WTC11 (cell line): ENCODE measurements at regions not wholly inside any gene's neighbourhood (a gene's known extent, or its start where the extent isn't known, plus 50 kb on each side); places are given as distances from the start of the nearest gene placed in this dataset.

Source experiments
- ATAC-seq: fragments of 200-7000 bp; cut with Tn5 transposase; 2 replicates; pipeline ENCODE4 v1.10.0; 2021; ENCODE audit warnings: mild to moderate bottlenecking, moderate library complexity
- CTCF ChIA-PET: fragments of 300-600 bp; sonication (Branson Sonifier 250); formaldehyde crosslinking; loops from one replicate; lab custom pipeline; 2021; ENCODE audit warnings: antibody characterized with exemption; lab: Charles Lee
- POLR2A ChIA-PET: fragments of 350-600 bp; sonication (Branson Sonifier 250); formaldehyde crosslinking; loops from one replicate; lab custom pipeline; 2021; ENCODE audit warnings: antibody characterized with exemption; lab: Charles Lee
- DNase-seq: peaks from one replicate; pipeline ENCODE4 v3.0.0; 2021; ENCODE audit warnings: low spot score
- H3K27ac Mint-ChIP-seq: 2 replicates; pipeline ENCODE4 v1.8.0; 2021; ENCODE audit warnings: mixed read lengths
- H3K27me3 Mint-ChIP-seq: 2 replicates; pipeline ENCODE4 v1.8.0; 2021; ENCODE audit warnings: low read depth, mild to moderate bottlenecking, moderate library complexity, mixed read lengths
- H3K36me3 Mint-ChIP-seq: 2 replicates; pipeline ENCODE4 v1.8.0; 2021; ENCODE audit warnings: mixed read lengths
- H3K4me1 Mint-ChIP-seq: 2 replicates; pipeline ENCODE4 v1.8.0; 2022; ENCODE audit warnings: mixed read lengths
- H3K4me3 Mint-ChIP-seq: 2 replicates; pipeline ENCODE4 v1.8.0; 2021; ENCODE audit warnings: mild to moderate bottlenecking, moderate library complexity, mixed read lengths
- H3K9me3 Mint-ChIP-seq: 2 replicates; pipeline ENCODE4 v1.8.0; 2021; ENCODE audit warnings: mixed read lengths
- AFF4 ChIP-seq: sonication (generic); formaldehyde crosslinking; IDR thresholded peaks from 2 replicates; pipeline ENCODE4 v1.8.1; 2023; ENCODE audit warnings: mild to moderate bottlenecking, missing genetic modification reagents, borderline replicate concordance
- ATF3 ChIP-seq: sonication (generic); formaldehyde crosslinking; conservative IDR thresholded peaks from 2 replicates; pipeline ENCODE4 v1.8.1; 2022; ENCODE audit warnings: mild to moderate bottlenecking, missing genetic modification reagents
- CTCF ChIP-seq: fragments of 200-600 bp; IDR thresholded peaks from 2 replicates; pipeline ENCODE4 v1.8.0; 2022; ENCODE audit warnings: antibody characterized with exemption
- E2F1 ChIP-seq: sonication (generic); formaldehyde crosslinking; IDR thresholded peaks from 2 replicates; pipeline ENCODE4 v1.8.0; 2022; ENCODE audit warnings: mild to moderate bottlenecking, missing genetic modification reagents
- FOXJ3 ChIP-seq: sonication (generic); formaldehyde crosslinking; IDR thresholded peaks from 2 replicates; pipeline ENCODE4 v1.9.0; 2021; ENCODE audit warnings: missing genetic modification reagents, mild to moderate bottlenecking, borderline replicate concordance
- FOXP1 ChIP-seq: sonication (generic); formaldehyde crosslinking; IDR thresholded peaks from 2 replicates; pipeline ENCODE4 v1.8.0; 2022; ENCODE audit warnings: missing genetic modification reagents, mild to moderate bottlenecking, moderate library complexity, borderline replicate concordance
- GTF2I ChIP-seq: fragments of 250-450 bp; sonication (Bioruptor Pico); conservative IDR thresholded peaks from 2 replicates; pipeline ENCODE4 v1.4.0; 2021; ENCODE audit warnings: mild to moderate bottlenecking
- HMGA2 ChIP-seq: fragments of 250-450 bp; sonication (Bioruptor Pico); IDR thresholded peaks from 2 replicates; pipeline ENCODE4 v1.4.0; 2021; ENCODE audit warnings: mild to moderate bottlenecking, moderate library complexity
- JUN ChIP-seq: sonication (generic); formaldehyde crosslinking; IDR thresholded peaks from 2 replicates; pipeline ENCODE4 v1.8.0; 2023; ENCODE audit warnings: mild to moderate bottlenecking, missing genetic modification reagents
- KAT7 ChIP-seq: sonication (generic); formaldehyde crosslinking; IDR thresholded peaks from 2 replicates; pipeline ENCODE4 v1.8.1; 2023; ENCODE audit warnings: missing genetic modification reagents, mild to moderate bottlenecking, borderline replicate concordance
- MYBL2 ChIP-seq: sonication (generic); formaldehyde crosslinking; IDR thresholded peaks from 2 replicates; pipeline ENCODE4 v1.8.1; 2023; ENCODE audit warnings: mild to moderate bottlenecking, moderate library complexity, missing genetic modification reagents
- RELA ChIP-seq: sonication (generic); formaldehyde crosslinking; IDR thresholded peaks from 2 replicates; pipeline ENCODE4 v1.8.1; 2022; ENCODE audit warnings: missing genetic modification reagents, mild to moderate bottlenecking, borderline replicate concordance
- RORB ChIP-seq: fragments of 250-450 bp; sonication (Bioruptor Pico); IDR thresholded peaks from 2 replicates; pipeline ENCODE4 v1.9.0; 2021; ENCODE audit warnings: mild to moderate bottlenecking
- SMAD3 ChIP-seq: sonication (generic); formaldehyde crosslinking; IDR thresholded peaks from 2 replicates; pipeline ENCODE4 v1.8.0; 2022; ENCODE audit warnings: missing genetic modification reagents, mild to moderate bottlenecking, borderline replicate concordance
- ZBTB43 ChIP-seq: sonication (generic); formaldehyde crosslinking; IDR thresholded peaks from 2 replicates; pipeline ENCODE4 v1.8.1; 2023; ENCODE audit warnings: mild to moderate bottlenecking, missing genetic modification reagents
- ZMAT4 ChIP-seq: fragments of 250-450 bp; sonication (Bioruptor Pico); IDR thresholded peaks from 2 replicates; pipeline ENCODE4 v1.9.0; 2021; ENCODE audit warnings: mild to moderate bottlenecking
- ZNF396 ChIP-seq: fragments of 250-450 bp; sonication (Bioruptor Pico); IDR thresholded peaks from 2 replicates; pipeline ENCODE4 v1.8.0; 2021; ENCODE audit warnings: mild to moderate bottlenecking, moderate library complexity, borderline replicate concordance
- ZNF416 ChIP-seq: fragments of 250-450 bp; sonication (Bioruptor Pico); IDR thresholded peaks from 2 replicates; pipeline ENCODE4 v1.9.0; 2021; ENCODE audit warnings: mild to moderate bottlenecking, inconsistent platforms
- ZNF423 ChIP-seq: fragments of 250-450 bp; sonication (Bioruptor Pico); IDR thresholded peaks from 2 replicates; pipeline ENCODE4 v2.1.2; 2022; ENCODE audit warnings: mild to moderate bottlenecking, moderate library complexity
- ZNF532 ChIP-seq: fragments of 250-450 bp; sonication (Bioruptor Pico); IDR thresholded peaks from 2 replicates; pipeline ENCODE4 v1.9.0; 2021; ENCODE audit warnings: mild to moderate bottlenecking, borderline replicate concordance
- ZNF671 ChIP-seq: fragments of 250-450 bp; sonication (Bioruptor Pico); IDR thresholded peaks from 2 replicates; pipeline ENCODE4 v1.8.0; 2021; ENCODE audit warnings: mild to moderate bottlenecking

- TF ChIP-seq ZNF532 (CRISPR knock-in tag): no peak
These were observed 89.9 kb upstream of the RALGAPA2 start (continued) for GRCh38 chr20:20802328-20802727.

GRCh38 chr20:20799716-20800312 lies 87.4 kb upstream of the RALGAPA2 start:
- H3K4me1 Mint-ChIP-seq: peaks cover 3% of the 10 kb centered on the region; the same call in 1 of the 2 replicates

More at GRCh38 chr20:20799716-20800312, 87.4 kb upstream of the RALGAPA2 start:
- DNase-seq (no peak), ATAC-seq (no peak)
- CTCF ChIA-PET: no interaction called here
- Mint-ChIP-seq H3K27me3 (no peaks in the 10 kb centered on the region), H3K27ac (no peak overlapping the region), H3K4me3 (no peak overlapping the region), H3K36me3 (no peaks in the 10 kb centered on the region), H3K9me3 (peaks cover 6% of the 10 kb centered on the region)
- TF ChIP-seq FOXJ3 (no peak), FOXP1 (CRISPR knock-in tag) (no peak), ATF3 (no peak), HMGA2 (no peak), ZNF416 (no peak), ZBTB43 (CRISPR knock-in tag) (no peak), CTCF (no peak), RORB (CRISPR knock-in tag) (no peak), JUN (CRISPR knock-in tag) (no peak), ZNF423 (CRISPR knock-in tag) (no peak), RELA (CRISPR knock-in tag) (no peak), ZMAT4 (CRISPR knock-in tag) (no peak), E2F1 (CRISPR knock-in tag) (no peak), ZNF396 (CRISPR knock-in tag) (no peak), MYBL2 (CRISPR knock-in tag) (no peak), KAT7 (no peak), GTF2I (no peak), SMAD3 (CRISPR knock-in tag) (no peak), AFF4 (no peak), ZNF671 (CRISPR knock-in tag) (no peak)
- POLR2A ChIA-PET: no interaction called here
